ENCODE measurements at regions not wholly inside any gene's neighbourhood (a gene's known extent, or its start where the extent isn't known, plus 50 kb on each side); places are given as distances from the start of the nearest gene placed in this dataset.
"Not testable (repeated sequence)": the region's sequence is repeated elsewhere in the genome, so short reads cannot be mapped to it uniquely, and the experiment has no call there.

- not testable (repeated sequence) for H3K27me3 ChIP-seq (replicated peaks; ENCODE audit: control insufficient read depth, insufficient read depth, low read length); DNase-seq (ENCODE audit: low read depth); H3K4me3 ChIP-seq (ENCODE audit: low read length); H3K4me1 ChIP-seq (ENCODE audit: control insufficient read depth, insufficient read depth, low read length); H3K36me3 ChIP-seq (ENCODE audit: control insufficient read depth, insufficient read depth, low read length, severe bottlenecking); H3K9ac ChIP-seq (ENCODE audit: low read length); H3K9me3 ChIP-seq (ENCODE audit: control insufficient read depth, low read length)
Observed at GRCh38 chr11:87507722-87508121, 470.0 kb downstream of the TMEM135 start.

DNA sequence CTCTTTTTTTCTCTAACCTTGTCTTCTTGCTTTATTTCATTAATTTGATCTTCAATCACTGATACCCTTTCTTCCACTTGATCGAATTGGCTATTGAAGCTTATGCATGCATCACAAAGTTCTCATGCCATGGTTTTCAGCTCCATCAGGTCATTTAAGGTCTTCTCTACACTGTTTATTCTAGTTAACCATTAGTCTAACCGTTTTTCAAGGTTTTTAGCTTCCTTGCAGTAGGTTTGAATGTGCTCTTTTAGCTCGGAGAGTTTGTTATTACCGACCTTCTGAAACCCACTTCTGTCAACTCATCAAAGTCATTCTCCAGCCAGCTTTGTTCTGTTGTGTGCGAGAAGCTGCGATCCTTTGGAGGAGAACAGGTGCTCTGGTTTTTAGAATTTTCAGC lies 469.2 kb downstream of the TMEM135 start:
- H3K36me3 ChIP-seq (ENCODE audit: control insufficient read depth, insufficient read depth, low read length, severe bottlenecking); H3K9ac ChIP-seq (ENCODE audit: low read length); H3K4me3 ChIP-seq (ENCODE audit: low read length); DNase-seq (ENCODE audit: low read depth); H3K9me3 ChIP-seq (ENCODE audit: control insufficient read depth, low read length); H3K27me3 ChIP-seq (replicated peaks; ENCODE audit: control insufficient read depth, insufficient read depth, low read length); H3K4me1 ChIP-seq (ENCODE audit: control insufficient read depth, insufficient read depth, low read length): not testable (repeated sequence)

- Histone ChIP-seq H3K4me3 (ENCODE audit: low read length) (no peak overlapping the region), H3K36me3 (ENCODE audit: control insufficient read depth, insufficient read depth, low read length, severe bottlenecking) (no peaks in the 10 kb centered on the region), H3K9me3 (ENCODE audit: control insufficient read depth, low read length) (no peaks in the 10 kb centered on the region), H3K4me1 (ENCODE audit: control insufficient read depth, insufficient read depth, low read length) (no peaks in the 10 kb centered on the region), H3K9ac (ENCODE audit: low read length) (no peak overlapping the region), H3K27me3 (replicated peaks; ENCODE audit: control insufficient read depth, insufficient read depth, low read length) (no peaks in the 10 kb centered on the region)
- no peak for DNase-seq (ENCODE audit: low read depth)
Observed at GRCh38 chr11:87501388-87501787, 463.7 kb downstream of the TMEM135 start.

GRCh38 chr11:87494936-87495335 lies 457.2 kb downstream of the TMEM135 start:
- not testable (repeated sequence) for DNase-seq (ENCODE audit: low read depth); H3K9ac ChIP-seq (ENCODE audit: low read length); H3K27me3 ChIP-seq (replicated peaks; ENCODE audit: control insufficient read depth, insufficient read depth, low read length); H3K4me3 ChIP-seq (ENCODE audit: low read length); H3K36me3 ChIP-seq (ENCODE audit: control insufficient read depth, insufficient read depth, low read length, severe bottlenecking); H3K9me3 ChIP-seq (ENCODE audit: control insufficient read depth, low read length); H3K4me1 ChIP-seq (ENCODE audit: control insufficient read depth, insufficient read depth, low read length)

DNA sequence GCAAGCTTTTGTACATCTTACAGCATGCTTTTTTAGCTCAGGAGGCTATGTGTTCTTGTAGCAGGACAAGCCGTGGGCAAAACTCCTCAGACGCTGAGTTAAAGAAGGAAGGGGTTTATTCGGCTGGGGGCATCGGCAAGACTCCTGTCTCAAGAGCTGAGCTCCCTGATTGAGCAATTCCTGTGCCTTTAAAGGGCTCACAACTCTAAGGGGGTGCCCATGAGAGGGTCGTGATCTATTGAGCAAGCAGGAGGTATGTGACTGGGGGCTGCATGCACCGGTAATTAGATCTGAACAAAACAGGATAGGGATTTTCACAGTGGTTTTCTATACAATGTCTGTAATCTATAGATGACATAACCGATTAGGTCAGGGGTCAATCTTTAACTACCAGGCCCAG lies 456.3 kb downstream of the TMEM135 start:
- not testable (repeated sequence) for H3K9ac ChIP-seq (ENCODE audit: low read length); H3K27me3 ChIP-seq (replicated peaks; ENCODE audit: control insufficient read depth, insufficient read depth, low read length); H3K4me1 ChIP-seq (ENCODE audit: control insufficient read depth, insufficient read depth, low read length); H3K4me3 ChIP-seq (ENCODE audit: low read length); H3K9me3 ChIP-seq (ENCODE audit: control insufficient read depth, low read length); H3K36me3 ChIP-seq (ENCODE audit: control insufficient read depth, insufficient read depth, low read length, severe bottlenecking); DNase-seq (ENCODE audit: low read depth)

DNA sequence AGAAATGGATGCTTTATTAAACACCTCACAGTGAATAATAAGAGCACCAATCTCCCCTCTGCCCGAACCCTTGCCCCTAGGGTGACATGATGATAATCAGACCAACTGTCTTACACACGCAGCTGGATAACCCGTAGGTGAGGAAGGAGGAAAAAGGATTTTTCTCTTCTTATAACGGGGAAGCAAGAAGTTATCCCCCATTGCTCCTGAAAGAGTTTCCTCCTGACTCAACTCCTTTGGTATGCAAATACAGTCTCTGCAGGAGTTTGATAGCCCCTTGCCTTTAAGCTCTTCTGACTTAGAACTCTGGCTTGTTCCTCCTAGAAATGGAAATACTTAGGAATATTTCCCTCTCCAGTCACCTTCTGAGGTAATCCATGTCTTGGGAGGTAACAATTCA lies 455.8 kb downstream of the TMEM135 start:
- Histone ChIP-seq H3K4me3 (ENCODE audit: low read length) (no peak overlapping the region), H3K27me3 (replicated peaks; ENCODE audit: control insufficient read depth, insufficient read depth, low read length) (no peaks in the 10 kb centered on the region), H3K9ac (ENCODE audit: low read length) (no peak overlapping the region), H3K9me3 (ENCODE audit: control insufficient read depth, low read length) (no peaks in the 10 kb centered on the region), H3K4me1 (ENCODE audit: control insufficient read depth, insufficient read depth, low read length) (no peaks in the 10 kb centered on the region), H3K36me3 (ENCODE audit: control insufficient read depth, insufficient read depth, low read length, severe bottlenecking) (no peaks in the 10 kb centered on the region)
- peak; percentile 13 for DNase-seq (ENCODE audit: low read depth)

DNA sequence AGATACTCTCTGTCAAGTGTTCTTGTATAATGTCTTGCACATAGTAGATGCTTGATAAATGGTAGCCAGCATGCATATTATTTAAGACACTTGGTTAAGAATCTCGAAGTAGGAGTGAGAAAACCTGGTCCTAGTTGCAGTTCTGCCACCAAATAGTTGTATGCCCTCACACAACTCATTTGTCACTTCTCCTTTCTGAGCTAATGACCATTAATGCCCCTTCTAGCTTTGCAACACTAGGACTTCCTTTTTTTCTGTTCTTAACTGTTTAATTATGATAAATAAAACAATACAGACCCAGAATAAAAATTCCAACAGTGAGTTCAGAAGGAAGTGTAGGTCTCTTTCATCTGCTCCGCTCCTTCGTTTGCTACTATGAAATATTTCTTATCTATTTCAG lies 453.6 kb downstream of the TMEM135 start:
- Histone ChIP-seq H3K27me3 (replicated peaks; ENCODE audit: control insufficient read depth, insufficient read depth, low read length) (no peaks in the 10 kb centered on the region), H3K4me3 (ENCODE audit: low read length) (no peak overlapping the region), H3K4me1 (ENCODE audit: control insufficient read depth, insufficient read depth, low read length) (no peaks in the 10 kb centered on the region), H3K9ac (ENCODE audit: low read length) (no peak overlapping the region), H3K9me3 (ENCODE audit: control insufficient read depth, low read length) (no peaks in the 10 kb centered on the region), H3K36me3 (ENCODE audit: control insufficient read depth, insufficient read depth, low read length, severe bottlenecking) (no peaks in the 10 kb centered on the region)
- no peak for DNase-seq (ENCODE audit: low read depth)

DNA sequence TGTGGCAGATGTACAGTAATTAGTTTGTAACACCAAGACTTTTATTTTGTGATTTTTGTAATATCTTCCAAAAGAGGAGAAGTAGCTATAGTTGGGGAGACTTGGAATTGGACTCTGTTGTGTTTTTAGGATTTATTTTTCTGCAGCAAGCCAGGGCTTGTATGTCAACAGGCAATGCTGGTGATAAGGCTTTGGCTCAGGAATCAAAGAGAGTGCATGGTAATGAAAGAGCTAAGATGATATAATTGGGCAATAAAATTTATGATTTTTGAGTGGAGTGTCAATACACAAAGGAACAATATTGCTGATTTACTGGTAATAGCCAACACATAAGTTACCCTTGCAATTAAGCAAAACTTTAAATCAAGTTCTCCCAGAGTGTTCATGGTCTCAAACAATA lies 452.9 kb downstream of the TMEM135 start:
- H3K36me3 ChIP-seq (ENCODE audit: control insufficient read depth, insufficient read depth, low read length, severe bottlenecking) = no peaks in the 10 kb centered on the region
- DNase-seq (ENCODE audit: low read depth) = no peak
- H3K9me3 ChIP-seq (ENCODE audit: control insufficient read depth, low read length) = no peaks in the 10 kb centered on the region
- H3K9ac ChIP-seq (ENCODE audit: low read length) = no peak overlapping the region
- H3K4me1 ChIP-seq (ENCODE audit: control insufficient read depth, insufficient read depth, low read length) = no peaks in the 10 kb centered on the region
- no peak overlapping the region for H3K4me3 ChIP-seq (ENCODE audit: low read length)
- H3K27me3 ChIP-seq (replicated peaks; ENCODE audit: control insufficient read depth, insufficient read depth, low read length) = no peaks in the 10 kb centered on the region

DNA sequence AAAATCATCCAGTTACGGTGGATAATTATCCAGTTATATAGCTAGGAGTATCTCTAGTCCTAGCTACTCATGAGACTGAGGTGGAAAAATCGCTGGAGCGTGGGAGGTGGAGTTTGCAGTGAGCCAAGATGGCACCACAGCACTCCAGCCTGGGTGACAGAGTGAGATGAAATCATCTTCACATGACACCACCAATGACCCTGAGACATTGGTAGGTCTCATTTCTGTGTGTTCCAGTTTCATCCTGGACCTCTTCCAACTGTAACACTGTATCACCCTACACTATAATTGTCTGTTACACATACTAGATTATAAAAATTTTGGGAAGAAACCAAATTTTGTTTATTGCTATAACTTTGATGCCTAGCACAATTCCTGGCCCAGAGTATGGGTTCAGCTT lies 446.8 kb downstream of the TMEM135 start:
- no peak for DNase-seq (ENCODE audit: low read depth)
- Histone ChIP-seq H3K27me3 (replicated peaks; ENCODE audit: control insufficient read depth, insufficient read depth, low read length) (no peaks in the 10 kb centered on the region), H3K4me1 (ENCODE audit: control insufficient read depth, insufficient read depth, low read length) (no peaks in the 10 kb centered on the region)

DNA sequence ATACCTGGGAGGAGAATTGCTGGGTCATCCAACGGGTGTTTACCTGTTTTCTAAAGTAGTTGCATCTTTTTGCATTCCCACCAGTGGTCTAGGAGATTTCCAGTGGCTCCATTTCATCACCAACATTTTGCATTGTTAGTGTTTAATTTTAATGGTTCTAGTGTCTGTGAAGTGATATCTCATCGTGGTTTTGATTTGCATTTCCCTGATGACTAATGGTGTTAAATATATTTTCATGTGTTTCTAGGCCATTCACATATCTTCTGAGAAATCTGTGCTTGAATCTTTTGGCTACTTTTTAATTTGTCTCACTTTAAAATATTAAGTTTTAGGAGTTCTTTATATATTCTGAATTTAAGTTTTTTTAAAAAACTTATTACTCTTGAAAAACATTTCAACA lies 439.6 kb downstream of the TMEM135 start:
- no peak for DNase-seq (ENCODE audit: low read depth)
- Histone ChIP-seq H3K9ac (ENCODE audit: low read length) (no peak overlapping the region), H3K4me1 (ENCODE audit: control insufficient read depth, insufficient read depth, low read length) (no peaks in the 10 kb centered on the region), H3K9me3 (ENCODE audit: control insufficient read depth, low read length) (no peaks in the 10 kb centered on the region), H3K27me3 (replicated peaks; ENCODE audit: control insufficient read depth, insufficient read depth, low read length) (no peaks in the 10 kb centered on the region), H3K36me3 (ENCODE audit: control insufficient read depth, insufficient read depth, low read length, severe bottlenecking) (no peaks in the 10 kb centered on the region), H3K4me3 (ENCODE audit: low read length) (no peak overlapping the region)

More for the DNA sequence above, 446.8 kb downstream of the TMEM135 start:
- no peaks in the 10 kb centered on the region for H3K9me3 ChIP-seq (ENCODE audit: control insufficient read depth, low read length)
- no peaks in the 10 kb centered on the region for H3K36me3 ChIP-seq (ENCODE audit: control insufficient read depth, insufficient read depth, low read length, severe bottlenecking)
- H3K4me3 ChIP-seq (ENCODE audit: low read length) = no peak overlapping the region
- H3K9ac ChIP-seq (ENCODE audit: low read length) = no peak overlapping the region

DNA sequence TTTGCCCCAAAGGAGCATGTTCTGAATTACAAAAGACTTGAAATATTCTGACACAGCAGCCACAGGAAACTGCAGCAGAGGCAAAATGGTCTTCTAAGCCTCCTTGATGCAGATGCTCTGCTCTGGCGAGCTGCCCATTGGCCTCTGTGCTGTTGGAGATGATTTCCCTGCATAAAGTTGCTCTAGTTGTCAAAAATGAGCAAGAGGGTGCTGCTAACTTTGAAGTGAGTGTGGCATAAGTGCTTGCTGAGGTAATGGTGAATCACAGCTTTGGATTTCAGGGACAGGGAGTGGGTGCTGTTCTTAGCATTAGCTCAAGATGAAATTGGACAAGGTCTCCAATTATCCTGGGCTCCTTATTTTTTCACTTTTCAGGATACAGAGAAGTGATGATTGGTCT lies 435.4 kb downstream of the TMEM135 start:
- Histone ChIP-seq H3K36me3 (ENCODE audit: control insufficient read depth, insufficient read depth, low read length, severe bottlenecking) (no peaks in the 10 kb centered on the region), H3K9me3 (ENCODE audit: control insufficient read depth, low read length) (no peaks in the 10 kb centered on the region), H3K27me3 (replicated peaks; ENCODE audit: control insufficient read depth, insufficient read depth, low read length) (no peaks in the 10 kb centered on the region), H3K4me3 (ENCODE audit: low read length) (no peak overlapping the region), H3K9ac (ENCODE audit: low read length) (no peak overlapping the region), H3K4me1 (ENCODE audit: control insufficient read depth, insufficient read depth, low read length) (peaks cover 11% of the 10 kb centered on the region)
- DNase-seq (ENCODE audit: low read depth) = peak; percentile 79

DNA sequence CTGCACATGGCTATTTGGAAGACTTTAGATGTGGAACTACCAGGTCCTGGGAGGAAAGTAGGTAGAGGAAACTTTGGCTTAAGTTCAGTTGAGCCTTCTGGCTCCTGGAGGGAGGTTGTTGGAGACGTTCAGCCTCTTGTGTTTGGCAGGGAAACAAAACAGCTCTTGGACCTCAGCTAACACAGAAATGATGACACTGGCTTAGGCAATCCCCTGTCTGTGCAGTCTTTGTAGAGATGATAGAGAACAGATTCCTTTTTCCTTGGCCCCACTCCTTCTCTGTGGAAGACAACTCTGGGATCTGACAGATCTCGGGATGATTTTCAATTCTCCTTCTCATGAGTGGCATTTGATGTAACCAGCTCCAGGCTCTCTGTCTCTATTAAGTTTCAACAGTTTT lies 428.5 kb downstream of the TMEM135 start:
- Histone ChIP-seq H3K9ac (ENCODE audit: low read length) (no peak overlapping the region), H3K9me3 (ENCODE audit: control insufficient read depth, low read length) (no peaks in the 10 kb centered on the region), H3K36me3 (ENCODE audit: control insufficient read depth, insufficient read depth, low read length, severe bottlenecking) (no peaks in the 10 kb centered on the region), H3K4me3 (ENCODE audit: low read length) (no peak overlapping the region), H3K27me3 (replicated peaks; ENCODE audit: control insufficient read depth, insufficient read depth, low read length) (no peaks in the 10 kb centered on the region), H3K4me1 (ENCODE audit: control insufficient read depth, insufficient read depth, low read length) (peaks cover 27% of the 10 kb centered on the region)
- DNase-seq (ENCODE audit: low read depth) = peak; percentile 65

Measured in adipocyte (in vitro differentiated cells).